ENCODE measurements at regions not wholly inside any gene's neighbourhood (a gene's known extent, or its start where the extent isn't known, plus 50 kb on each side); places are given as distances from the start of the nearest gene placed in this dataset.

GRCh38 chr4:144399927-144400326, 246.0 kb upstream of the HHIP start:
- Histone ChIP-seq H2AK5ac (ENCODE audit: low read depth, low read length) (no peak overlapping the region), H4K91ac (ENCODE audit: low read depth, low read length, poor library complexity) (no peak overlapping the region), H2BK15ac (ENCODE audit: low read length) (no peak overlapping the region), H3K23ac (ENCODE audit: low read depth, low read length, poor library complexity) (no peak overlapping the region), H3K4me1 (ENCODE audit: control insufficient read depth in 2 of 2, insufficient read depth in 1 of 2, low read depth in 1 of 2, low read length in 2 of 2) (peaks cover 3 to 8% of the 10 kb centered on the region in 2 donors), H3K27ac (replicated peaks; ENCODE audit: low read length) (no peak overlapping the region), H3K9me3 (replicated peaks in 1 of 2; ENCODE audit: control insufficient read depth in 2 of 2, insufficient read depth in 1 of 2, low read depth in 1 of 2, low read length in 2 of 2) (no peaks in the 10 kb centered on the region), H3K4me3 (ENCODE audit: low read length in 2 of 2) (no peak overlapping the region), H3K4me2 (ENCODE audit: insufficient read depth, low read length, poor library complexity, severe bottlenecking) (no peak overlapping the region), H4K8ac (ENCODE audit: low read depth, low read length) (no peak overlapping the region), H2BK12ac (ENCODE audit: low read length) (no peak overlapping the region), H2BK120ac (ENCODE audit: low read depth, low read length) (no peak overlapping the region), H2AFZ (ENCODE audit: low read length) (no peak overlapping the region), H3K14ac (ENCODE audit: low read length) (no peak overlapping the region), H3K4ac (ENCODE audit: low read length) (no peak overlapping the region), H3K27me3 (ENCODE audit: control insufficient read depth in 3 of 3, insufficient read depth in 3 of 3, low read depth in 1 of 3, low read length in 3 of 3) (no peaks in the 10 kb centered on the region), H3K9ac (ENCODE audit: low read depth, low read length, poor library complexity) (no peak overlapping the region), H2BK5ac (ENCODE audit: low read length) (no peak overlapping the region), H3K79me1 (ENCODE audit: low read depth, low read length) (no peaks in the 10 kb centered on the region), H3K36me3 (replicated peaks in 1 of 2; ENCODE audit: control insufficient read depth in 2 of 2, insufficient read depth in 2 of 2, low read length in 2 of 2) (no peaks in the 10 kb centered on the region), H3K18ac (ENCODE audit: low read length) (no peak overlapping the region)
- no peak for DNase-seq (ENCODE audit: low spot score)
- no CpG with 5 or more reads among the region's 2 CpGs for WGBS, 2 donors (ENCODE audit: extremely low coverage in 2 of 2, insufficient read length in 2 of 2, insufficient replicate concordance in 1 of 2)

GRCh38 chr4:144402176-144402575, 243.8 kb upstream of the HHIP start:
- Histone ChIP-seq H3K79me1 (ENCODE audit: low read depth, low read length) (no peaks in the 10 kb centered on the region), H2BK15ac (ENCODE audit: low read length) (no peak overlapping the region), H3K9ac (ENCODE audit: low read depth, low read length, poor library complexity) (no peak overlapping the region), H3K4me3 (ENCODE audit: low read length in 2 of 2) (no peak overlapping the region), H3K14ac (ENCODE audit: low read length) (no peak overlapping the region), H2BK12ac (ENCODE audit: low read length) (no peak overlapping the region), H3K4me2 (ENCODE audit: insufficient read depth, low read length, poor library complexity, severe bottlenecking) (no peak overlapping the region), H3K4me1 (ENCODE audit: control insufficient read depth in 2 of 2, insufficient read depth in 1 of 2, low read depth in 1 of 2, low read length in 2 of 2) (peaks cover 3 to 8% of the 10 kb centered on the region in 2 donors), H4K91ac (ENCODE audit: low read depth, low read length, poor library complexity) (no peak overlapping the region), H3K23ac (ENCODE audit: low read depth, low read length, poor library complexity) (no peak overlapping the region), H3K27ac (replicated peaks; ENCODE audit: low read length) (peak overlapping the region; percentile 87), H3K9me3 (replicated peaks in 1 of 2; ENCODE audit: control insufficient read depth in 2 of 2, insufficient read depth in 1 of 2, low read depth in 1 of 2, low read length in 2 of 2) (peaks cover 0 to 2% of the 10 kb centered on the region in 2 donors), H2BK5ac (ENCODE audit: low read length) (no peak overlapping the region), H2AFZ (ENCODE audit: low read length) (peak overlapping the region; percentile 49), H3K27me3 (ENCODE audit: control insufficient read depth in 3 of 3, insufficient read depth in 3 of 3, low read depth in 1 of 3, low read length in 3 of 3) (no peaks in the 10 kb centered on the region), H3K4ac (ENCODE audit: low read length) (no peak overlapping the region), H2AK5ac (ENCODE audit: low read depth, low read length) (no peak overlapping the region), H3K36me3 (replicated peaks in 1 of 2; ENCODE audit: control insufficient read depth in 2 of 2, insufficient read depth in 2 of 2, low read length in 2 of 2) (no peaks in the 10 kb centered on the region), H3K18ac (ENCODE audit: low read length) (no peak overlapping the region), H2BK120ac (ENCODE audit: low read depth, low read length) (no peak overlapping the region), H4K8ac (ENCODE audit: low read depth, low read length) (no peak overlapping the region)
- DNase-seq (ENCODE audit: low spot score) = peak; percentile 52
- WGBS, 2 donors (ENCODE audit: extremely low coverage in 2 of 2, insufficient read length in 2 of 2, insufficient replicate concordance in 1 of 2) = no CpG with 5 or more reads among the region's 2 CpGs

GRCh38 chr4:144402999-144403398, 243.0 kb upstream of the HHIP start:
- Histone ChIP-seq H3K4me3 (ENCODE audit: low read length in 2 of 2) (no peak overlapping the region), H2AK5ac (ENCODE audit: low read depth, low read length) (no peak overlapping the region), H3K4ac (ENCODE audit: low read length) (no peak overlapping the region), H3K18ac (ENCODE audit: low read length) (no peak overlapping the region), H3K4me2 (ENCODE audit: insufficient read depth, low read length, poor library complexity, severe bottlenecking) (no peak overlapping the region), H3K36me3 (replicated peaks in 1 of 2; ENCODE audit: control insufficient read depth in 2 of 2, insufficient read depth in 2 of 2, low read length in 2 of 2) (no peaks in the 10 kb centered on the region), H2BK12ac (ENCODE audit: low read length) (no peak overlapping the region), H3K9ac (ENCODE audit: low read depth, low read length, poor library complexity) (no peak overlapping the region), H4K8ac (ENCODE audit: low read depth, low read length) (no peak overlapping the region), H3K9me3 (replicated peaks in 1 of 2; ENCODE audit: control insufficient read depth in 2 of 2, insufficient read depth in 1 of 2, low read depth in 1 of 2, low read length in 2 of 2) (peaks cover 0 to 2% of the 10 kb centered on the region in 2 donors), H3K4me1 (ENCODE audit: control insufficient read depth in 2 of 2, insufficient read depth in 1 of 2, low read depth in 1 of 2, low read length in 2 of 2) (peaks cover 3 to 8% of the 10 kb centered on the region in 2 donors), H3K27ac (replicated peaks; ENCODE audit: low read length) (no peak overlapping the region), H2AFZ (ENCODE audit: low read length) (no peak overlapping the region), H3K27me3 (ENCODE audit: control insufficient read depth in 3 of 3, insufficient read depth in 3 of 3, low read depth in 1 of 3, low read length in 3 of 3) (no peaks in the 10 kb centered on the region), H4K91ac (ENCODE audit: low read depth, low read length, poor library complexity) (no peak overlapping the region), H2BK5ac (ENCODE audit: low read length) (no peak overlapping the region), H3K14ac (ENCODE audit: low read length) (no peak overlapping the region), H3K23ac (ENCODE audit: low read depth, low read length, poor library complexity) (no peak overlapping the region), H2BK15ac (ENCODE audit: low read length) (no peak overlapping the region), H2BK120ac (ENCODE audit: low read depth, low read length) (no peak overlapping the region), H3K79me1 (ENCODE audit: low read depth, low read length) (no peaks in the 10 kb centered on the region)
- no peak for DNase-seq (ENCODE audit: low spot score)
- WGBS, 2 donors (ENCODE audit: extremely low coverage in 2 of 2, insufficient read length in 2 of 2, insufficient replicate concordance in 1 of 2) = no CpG with 5 or more reads among the region's 1 CpG

GRCh38 chr4:144403893-144404292, 242.1 kb upstream of the HHIP start:
- Histone ChIP-seq H3K14ac (ENCODE audit: low read length) (no peak overlapping the region), H2AK5ac (ENCODE audit: low read depth, low read length) (no peak overlapping the region), H3K36me3 (replicated peaks in 1 of 2; ENCODE audit: control insufficient read depth in 2 of 2, insufficient read depth in 2 of 2, low read length in 2 of 2) (no peaks in the 10 kb centered on the region), H3K27me3 (ENCODE audit: control insufficient read depth in 3 of 3, insufficient read depth in 3 of 3, low read depth in 1 of 3, low read length in 3 of 3) (no peaks in the 10 kb centered on the region), H3K9me3 (replicated peaks in 1 of 2; ENCODE audit: control insufficient read depth in 2 of 2, insufficient read depth in 1 of 2, low read depth in 1 of 2, low read length in 2 of 2) (peaks cover 0 to 2% of the 10 kb centered on the region in 2 donors), H3K23ac (ENCODE audit: low read depth, low read length, poor library complexity) (no peak overlapping the region), H3K4ac (ENCODE audit: low read length) (no peak overlapping the region), H3K9ac (ENCODE audit: low read depth, low read length, poor library complexity) (no peak overlapping the region), H2BK5ac (ENCODE audit: low read length) (no peak overlapping the region), H3K18ac (ENCODE audit: low read length) (no peak overlapping the region), H2AFZ (ENCODE audit: low read length) (no peak overlapping the region), H3K4me3 (ENCODE audit: low read length in 2 of 2) (no peak overlapping the region), H2BK15ac (ENCODE audit: low read length) (no peak overlapping the region), H3K4me2 (ENCODE audit: insufficient read depth, low read length, poor library complexity, severe bottlenecking) (no peak overlapping the region), H2BK120ac (ENCODE audit: low read depth, low read length) (no peak overlapping the region), H3K4me1 (ENCODE audit: control insufficient read depth in 2 of 2, insufficient read depth in 1 of 2, low read depth in 1 of 2, low read length in 2 of 2) (peaks cover 3 to 8% of the 10 kb centered on the region in 2 donors), H4K91ac (ENCODE audit: low read depth, low read length, poor library complexity) (no peak overlapping the region), H3K79me1 (ENCODE audit: low read depth, low read length) (no peaks in the 10 kb centered on the region), H2BK12ac (ENCODE audit: low read length) (no peak overlapping the region), H4K8ac (ENCODE audit: low read depth, low read length) (no peak overlapping the region), H3K27ac (replicated peaks; ENCODE audit: low read length) (no peak overlapping the region)
- DNase-seq (ENCODE audit: low spot score) = no peak
- WGBS, 2 donors (ENCODE audit: extremely low coverage in 2 of 2, insufficient read length in 2 of 2, insufficient replicate concordance in 1 of 2) = no CpG with 5 or more reads among the region's 1 CpG
